A673 (cell line): ENCODE measurements at regions not wholly inside any gene's neighbourhood (a gene's known extent, or its start where the extent isn't known, plus 50 kb on each side); places are given as distances from the start of the nearest gene placed in this dataset.

Experiments
- BruUV-seq: library from RNA; stranded (reverse); fragments of 400-500 nt; replicated peaks from 2 replicates; lab custom pipeline; 2021; lab: Mats Ljungman, UMichigan
- CTCF ChIA-PET: fragments of 300-600 bp; sonication (Branson Sonifier 250); formaldehyde crosslinking; loops from one replicate; lab custom pipeline; 2022; ENCODE audit warnings: antibody characterized with exemption; lab: Charles Lee
- POLR2A ChIA-PET: fragments of 300-600 bp; sonication (Branson Sonifier 250); formaldehyde crosslinking; loops from one replicate; lab custom pipeline; 2022; ENCODE audit warnings: antibody characterized with exemption; ENCODE audit not compliant: low non-redundant PET; lab: Charles Lee
- DNase-seq: peaks from one replicate; pipeline ENCODE4 v3.0.0-alpha.2; 2015; ENCODE audit warnings: low spot score
- H3K27ac ChIP-seq: fragments of 200-600 bp; sonication (generic); 2 replicates; pipeline ENCODE4 v1.5.1; 2016; ENCODE audit warnings: mixed run types, low read depth, mild to moderate bottlenecking, mixed read lengths, antibody characterized with exemption, low read length; ENCODE audit not compliant: poor library complexity, severe bottlenecking
- H3K27me3 ChIP-seq: fragments of 200-600 bp; sonication (generic); replicated peaks from 2 replicates; pipeline ENCODE4 v1.6.1; 2017; ENCODE audit warnings: mixed run types, low read depth, mild to moderate bottlenecking, mixed read lengths, antibody characterized with exemption, low read length; ENCODE audit not compliant: insufficient read depth, poor library complexity
- H3K36me3 ChIP-seq: fragments of 200-600 bp; sonication (generic); 2 replicates; pipeline ENCODE4 v1.6.1; 2016; ENCODE audit warnings: mixed run types, mild to moderate bottlenecking, mixed read lengths, antibody characterized with exemption, low read length; ENCODE audit not compliant: insufficient read depth, poor library complexity, severe bottlenecking
- H3K4me1 ChIP-seq: fragments of 200-600 bp; sonication (generic); 2 replicates; pipeline ENCODE4 v1.6.1; 2017; ENCODE audit warnings: mixed run types, mild to moderate bottlenecking, mixed read lengths, antibody characterized with exemption, low read length; ENCODE audit not compliant: insufficient read depth, poor library complexity, severe bottlenecking
- H3K4me3 ChIP-seq: fragments of 200-600 bp; sonication (generic); 2 replicates; pipeline ENCODE4 v1.5.1; 2016; ENCODE audit warnings: low read depth, mixed run types, mild to moderate bottlenecking, mixed read lengths, low read length; ENCODE audit not compliant: poor library complexity, severe bottlenecking
- H3K9me3 ChIP-seq: fragments of 200-600 bp; sonication (generic); 2 replicates; pipeline ENCODE4 v1.6.1; 2016; ENCODE audit warnings: mixed run types, low read depth, mild to moderate bottlenecking, mixed read lengths, antibody characterized with exemption, low read length; ENCODE audit not compliant: poor library complexity, severe bottlenecking
- EZH2 ChIP-seq: fragments of 200-600 bp; sonication (generic); IDR thresholded peaks from 2 replicates; pipeline ENCODE4 v1.6.1; 2017; ENCODE audit warnings: borderline replicate concordance, low read depth, mild to moderate bottlenecking, mixed read lengths, antibody characterized with exemption, low read length; ENCODE audit not compliant: poor library complexity, severe bottlenecking
- intact Hi-C: fragments of 100-400 bp; cut with micrococcal nuclease; formaldehyde crosslinking; loops from one replicate; pipeline ENCODE4 v1.10.0; 2022; ENCODE audit not compliant: unreplicated experiment
- TF ChIP-seq, protein P1 (sequence below): fragments of 300-800, 200-600 bp; sonication (generic); conservative IDR thresholded peaks from 2 replicates; pipeline ENCODE4 v1.5.1; 2017; ENCODE audit warnings: low read depth, mild to moderate bottlenecking, antibody characterized with exemption, low read length, moderate library complexity, mixed read lengths

DNA sequence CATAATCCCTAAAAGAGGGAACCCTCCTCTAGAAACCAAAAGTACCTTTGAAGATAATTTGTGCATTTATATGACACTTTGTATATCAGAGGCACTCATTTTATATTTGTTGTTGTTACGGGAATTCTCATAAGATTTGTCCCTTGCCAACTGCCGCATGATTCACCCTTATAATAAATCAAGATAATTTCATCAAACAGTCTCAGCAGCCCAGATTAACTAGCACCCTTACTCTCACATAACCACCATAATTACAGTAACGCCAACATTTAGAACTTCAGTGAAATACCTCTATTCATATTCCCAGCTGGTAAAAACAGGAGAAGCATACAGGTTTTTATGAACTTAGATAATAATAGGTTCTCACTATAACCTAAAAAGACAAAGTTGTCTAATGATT lies 271.9 kb downstream of the LRRC3B start:
- Histone ChIP-seq H3K27ac (no peak overlapping the region), H3K4me1 (no peaks in the 10 kb centered on the region), H3K4me3 (no peak overlapping the region), H3K36me3 (no peaks in the 10 kb centered on the region), H3K9me3 (no peaks in the 10 kb centered on the region), H3K27me3 (no peaks in the 10 kb centered on the region)
- POLR2A ChIA-PET, result no interaction called here
- CTCF ChIA-PET, result no interaction called here
- DNase-seq, result no peak
- BruUV-seq, result no TSS peak
- intact Hi-C loops, result no loop called here
- TF ChIP-seq, protein P1, sequence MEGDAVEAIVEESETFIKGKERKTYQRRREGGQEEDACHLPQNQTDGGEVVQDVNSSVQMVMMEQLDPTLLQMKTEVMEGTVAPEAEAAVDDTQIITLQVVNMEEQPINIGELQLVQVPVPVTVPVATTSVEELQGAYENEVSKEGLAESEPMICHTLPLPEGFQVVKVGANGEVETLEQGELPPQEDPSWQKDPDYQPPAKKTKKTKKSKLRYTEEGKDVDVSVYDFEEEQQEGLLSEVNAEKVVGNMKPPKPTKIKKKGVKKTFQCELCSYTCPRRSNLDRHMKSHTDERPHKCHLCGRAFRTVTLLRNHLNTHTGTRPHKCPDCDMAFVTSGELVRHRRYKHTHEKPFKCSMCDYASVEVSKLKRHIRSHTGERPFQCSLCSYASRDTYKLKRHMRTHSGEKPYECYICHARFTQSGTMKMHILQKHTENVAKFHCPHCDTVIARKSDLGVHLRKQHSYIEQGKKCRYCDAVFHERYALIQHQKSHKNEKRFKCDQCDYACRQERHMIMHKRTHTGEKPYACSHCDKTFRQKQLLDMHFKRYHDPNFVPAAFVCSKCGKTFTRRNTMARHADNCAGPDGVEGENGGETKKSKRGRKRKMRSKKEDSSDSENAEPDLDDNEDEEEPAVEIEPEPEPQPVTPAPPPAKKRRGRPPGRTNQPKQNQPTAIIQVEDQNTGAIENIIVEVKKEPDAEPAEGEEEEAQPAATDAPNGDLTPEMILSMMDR, result no peak
- TF ChIP-seq EZH2, result no peak

DNA sequence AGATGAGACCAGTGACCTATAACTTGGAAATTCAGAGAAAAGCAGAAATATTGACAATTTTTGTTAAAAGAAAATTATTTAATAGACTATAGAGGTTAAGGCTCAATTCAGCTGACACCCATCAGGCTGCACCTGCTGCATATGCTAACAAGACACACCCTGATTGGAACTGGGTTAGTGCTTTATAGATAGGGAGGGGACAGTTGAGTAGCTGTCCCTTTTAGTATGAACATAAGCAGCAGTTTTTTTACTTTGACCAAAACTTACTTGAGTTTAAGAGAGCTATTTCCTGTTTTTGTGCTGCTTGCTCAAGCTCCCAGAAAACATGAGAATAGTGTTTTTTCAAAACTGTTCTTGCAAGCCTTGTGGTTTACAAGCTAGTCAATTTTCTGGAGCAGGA lies 292.6 kb downstream of the LRRC3B start:
- Histone ChIP-seq H3K27me3 (no peaks in the 10 kb centered on the region), H3K9me3 (no peaks in the 10 kb centered on the region), H3K4me1 (no peaks in the 10 kb centered on the region), H3K4me3 (no peak overlapping the region), H3K36me3 (no peaks in the 10 kb centered on the region), H3K27ac (no peak overlapping the region)
- BruUV-seq, result no TSS peak
- intact Hi-C loops, result no loop called here
- TF ChIP-seq EZH2, result no peak
- TF ChIP-seq, protein P1, result no peak
- POLR2A ChIA-PET, result no interaction called here
- no peak for DNase-seq
- CTCF ChIA-PET, result no interaction called here

DNA sequence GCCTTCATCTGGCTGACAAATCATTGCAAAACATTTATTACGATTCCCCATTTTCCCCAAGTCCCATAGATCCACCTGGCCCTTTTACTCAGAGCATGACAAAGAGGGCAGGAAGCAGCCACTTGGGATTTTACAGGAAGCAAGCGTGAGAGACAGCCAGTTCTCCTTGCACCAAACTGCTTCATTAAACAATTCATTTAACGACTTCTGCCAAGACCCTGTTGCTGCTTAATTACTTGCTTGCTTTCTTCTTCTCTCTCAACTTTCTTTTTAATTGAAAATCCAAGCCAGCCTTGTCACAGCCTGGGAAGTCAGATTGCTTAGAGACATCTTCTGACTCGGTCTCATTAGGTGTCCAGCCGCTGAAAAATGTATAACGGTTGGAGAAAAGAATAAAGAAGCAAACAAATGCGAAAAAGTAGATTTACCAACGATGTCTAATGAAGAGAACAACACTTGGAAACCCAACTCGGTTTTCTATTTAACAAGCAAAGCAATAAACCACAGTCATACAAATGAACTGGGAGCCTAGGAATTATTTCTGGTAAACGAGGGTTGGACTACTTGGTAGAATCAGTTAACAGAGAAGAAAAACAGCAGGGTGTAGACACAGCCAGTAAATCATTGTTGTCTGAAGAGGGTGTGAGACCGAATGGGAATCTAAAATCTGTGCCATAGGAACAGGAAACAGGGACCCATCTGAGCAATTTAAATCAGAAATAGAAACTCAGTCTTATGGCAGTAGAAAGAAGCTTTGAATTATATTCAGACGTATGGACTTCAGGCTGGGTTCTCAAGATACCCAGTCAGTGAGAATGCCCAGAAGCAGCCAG lies 298.3 kb downstream of the LRRC3B start:
- DNase-seq, result peak; percentile 87
- H3K27ac ChIP-seq, result peak overlapping the region; percentile 88
- H3K4me3 ChIP-seq, result peak overlapping the region; percentile 32
- no peaks in the 10 kb centered on the region for H3K9me3 ChIP-seq
- H3K27me3 ChIP-seq, result no peaks in the 10 kb centered on the region
- ChIA-PET CTCF (no interaction called here), POLR2A (no interaction called here)
- intact Hi-C loops, result no loop called here
- peaks cover 14% of the 10 kb centered on the region for H3K4me1 ChIP-seq
- TF ChIP-seq EZH2, result no peak
- TF ChIP-seq, protein P1, result no peak
- no peaks in the 10 kb centered on the region for H3K36me3 ChIP-seq
- BruUV-seq, result no TSS peak
